ENCODE measurements at regions not wholly inside any gene's neighbourhood (a gene's known extent, or its start where the extent isn't known, plus 50 kb on each side); places are given as distances from the start of the nearest gene placed in this dataset.

DNA sequence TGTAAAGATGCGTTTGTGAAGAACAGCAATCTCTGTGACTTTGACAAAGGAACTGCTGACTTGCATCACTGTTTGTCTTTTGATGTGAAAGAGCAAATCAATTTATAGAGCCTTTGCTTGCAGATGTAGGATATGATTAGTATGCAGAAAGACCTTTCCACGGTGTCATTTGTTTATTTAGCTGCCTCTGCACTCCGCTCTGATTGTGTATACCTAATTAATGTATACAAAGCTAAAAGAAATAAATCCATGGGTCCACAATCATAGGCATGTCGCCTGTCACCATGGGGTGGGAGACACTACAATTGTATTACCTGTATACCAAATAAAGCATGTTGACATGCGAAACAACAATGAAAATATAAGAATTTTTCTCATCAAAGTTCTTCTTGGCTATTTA is 410.7 kb downstream of the MZT1 start:
- DNase-seq, result no peak

DNA sequence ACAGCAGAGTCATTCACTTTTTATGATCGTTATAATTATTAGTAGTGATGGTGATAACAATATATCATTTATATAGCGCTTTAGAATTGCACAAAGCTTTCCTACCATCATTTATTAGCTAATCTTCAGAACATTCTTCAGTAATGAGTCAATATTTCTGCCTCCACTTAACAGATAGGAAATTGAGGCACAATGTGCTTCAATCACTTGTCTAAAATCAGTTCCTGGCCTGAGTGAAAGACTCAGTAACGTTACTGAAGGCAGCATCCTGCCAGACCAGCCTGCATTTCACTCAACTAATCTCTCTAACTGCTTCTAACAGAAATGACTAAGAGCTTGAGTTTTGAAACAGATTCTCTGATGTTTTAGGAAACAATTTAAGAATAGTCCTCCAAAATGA is 412.1 kb downstream of the MZT1 start:
- no peak for DNase-seq

- no peak for DNase-seq
Measured at GRCh38 chr13:72314210-72314609, 413.2 kb downstream of the MZT1 start.

DNA sequence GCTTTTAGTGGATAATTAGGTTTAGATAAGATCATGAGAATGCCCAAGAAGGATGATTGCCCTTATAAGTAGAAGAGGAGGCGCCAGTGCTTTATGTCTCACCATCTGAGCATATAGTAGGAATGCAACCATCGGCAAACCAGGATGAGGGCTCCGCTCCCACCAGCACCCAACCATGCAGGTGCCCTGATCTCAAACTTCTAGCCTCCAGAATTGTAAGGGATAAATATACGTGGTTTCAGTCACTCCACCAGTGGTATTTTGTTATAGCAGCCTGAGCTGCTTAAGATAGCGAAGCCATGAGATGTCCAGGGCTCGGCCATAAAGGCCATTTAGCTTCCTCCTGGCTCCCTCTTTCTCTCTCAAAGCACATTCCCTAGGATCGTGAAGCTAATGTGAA is 413.9 kb downstream of the MZT1 start:
- DNase-seq, result no peak

DNA sequence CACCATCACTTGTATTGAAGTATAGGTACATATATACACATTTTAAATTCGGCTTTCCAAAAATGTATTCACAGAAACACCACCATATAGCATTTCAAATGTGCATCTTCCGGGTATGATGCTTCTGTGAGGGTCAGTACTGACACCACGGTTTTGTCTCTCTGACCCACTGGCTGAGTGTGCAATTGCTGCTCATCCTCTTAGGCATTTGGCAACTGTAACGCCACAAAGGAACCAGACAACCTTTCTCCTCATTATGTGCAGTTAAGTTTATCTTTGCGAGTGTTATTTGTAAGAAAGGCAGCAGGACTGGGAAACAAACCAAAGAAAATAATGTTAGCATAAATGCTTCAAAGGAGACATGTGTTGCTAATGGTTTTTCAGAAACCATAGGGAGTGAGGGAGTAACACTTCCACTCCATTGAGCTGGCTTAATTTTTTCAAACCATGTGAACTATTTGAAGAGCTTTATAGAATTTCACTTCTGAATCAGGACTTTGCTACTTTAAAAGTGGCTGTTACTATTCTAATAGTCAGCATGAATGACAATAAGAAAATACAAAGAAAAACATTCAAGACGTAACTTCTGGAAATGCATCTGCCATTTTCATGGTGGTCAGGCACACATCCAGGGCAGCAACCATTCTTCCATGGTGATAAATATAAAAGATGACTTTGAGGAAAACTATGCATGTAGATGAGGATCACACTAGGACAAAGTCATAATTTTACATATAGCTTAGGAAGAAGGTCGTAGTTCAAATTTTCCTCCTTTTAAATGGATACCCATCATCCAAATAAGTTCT is 423.3 kb downstream of the MZT1 start:
- DNase-seq, result no peak

DNA sequence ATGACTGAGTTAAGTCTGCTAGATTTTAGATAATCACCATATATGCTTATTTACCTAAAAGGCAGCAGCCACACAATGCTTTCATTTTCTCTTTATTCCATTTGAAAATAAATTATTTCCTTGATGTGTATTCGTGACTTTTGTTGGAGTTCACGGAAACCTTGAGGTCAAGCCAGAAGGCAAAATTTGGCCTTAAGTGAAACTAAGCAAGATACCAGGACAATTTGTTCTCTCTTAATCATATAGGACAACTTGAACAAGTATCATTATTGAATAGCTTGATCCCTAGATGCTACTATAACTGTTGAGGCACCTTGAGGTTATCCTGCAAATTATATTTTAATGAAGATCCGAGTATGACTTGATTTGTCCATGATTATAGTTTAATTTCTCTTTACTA is 429.2 kb upstream of the DACH1 start:
- DNase-seq, result no peak

DNA sequence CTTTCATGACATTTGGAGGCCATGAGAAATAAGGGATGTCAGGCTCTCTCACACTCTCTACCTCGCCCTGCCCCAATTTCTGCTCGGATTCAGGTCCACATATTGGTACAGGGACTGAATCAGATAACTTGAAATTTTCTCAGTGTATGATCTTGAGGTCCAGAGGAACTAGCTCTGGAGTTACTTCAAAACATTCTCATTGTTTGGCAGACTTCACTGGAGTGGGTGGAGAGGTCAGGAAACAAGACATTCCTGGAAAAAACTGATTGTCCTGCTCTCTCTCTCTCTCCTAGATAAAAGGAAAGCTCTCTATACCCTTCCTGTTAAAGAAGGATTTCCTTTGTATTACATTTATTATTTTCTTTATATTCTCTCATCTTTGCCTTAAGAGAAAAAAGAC is 428.1 kb upstream of the DACH1 start:
- DNase-seq, result no peak

DNA sequence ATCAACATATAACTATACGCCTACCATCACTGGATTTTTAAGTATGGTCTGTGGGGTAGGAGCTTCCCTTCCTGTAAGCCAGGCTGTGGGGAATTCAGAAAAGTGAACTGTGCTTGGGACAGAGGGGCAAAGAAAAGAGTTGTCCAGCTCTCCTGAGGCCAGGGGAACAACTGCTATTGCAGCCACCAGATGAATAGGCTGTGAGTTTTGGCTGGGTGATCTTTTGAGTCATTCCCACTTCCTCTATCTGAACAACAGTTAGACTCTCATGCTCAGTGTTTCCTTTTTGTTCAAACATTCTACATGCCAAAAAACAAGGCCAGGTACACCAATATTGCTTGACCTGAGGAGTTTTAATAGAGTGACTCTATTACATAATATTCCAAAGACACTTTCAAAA is 426.2 kb upstream of the DACH1 start:
- peak; percentile 26 for DNase-seq

DNA sequence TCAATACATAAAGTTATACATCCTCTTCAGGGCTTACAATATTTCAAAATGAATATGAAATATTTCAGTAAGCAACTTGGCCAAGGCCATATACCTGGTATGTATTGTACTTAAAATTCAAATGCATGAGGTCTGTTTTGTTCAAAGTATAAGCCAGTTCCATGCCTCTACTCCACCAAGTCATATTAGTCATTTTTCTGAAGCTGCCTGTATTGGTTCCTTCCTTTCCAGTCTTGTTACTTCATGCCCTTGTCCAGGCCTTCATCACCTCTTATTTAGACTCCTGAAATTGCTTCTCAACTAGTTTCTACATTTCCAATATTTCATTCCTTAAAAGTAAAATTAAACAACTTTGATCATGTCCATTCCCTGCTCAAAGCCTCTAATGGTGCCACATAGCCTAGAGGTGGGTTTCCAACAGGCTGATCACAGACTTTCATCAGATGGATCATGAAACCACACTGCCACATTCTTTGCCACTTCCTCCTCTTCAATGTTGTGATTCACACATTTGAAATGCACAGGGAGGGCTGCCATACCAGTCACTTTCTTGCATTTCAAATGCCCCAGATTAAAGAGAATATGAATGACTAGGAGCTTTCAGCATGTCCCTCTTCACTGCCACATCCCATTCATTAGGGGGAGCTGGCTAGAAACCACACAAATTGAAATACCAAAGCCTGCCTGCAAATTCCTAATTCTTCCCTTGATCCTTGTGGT is 424.1 kb upstream of the DACH1 start:
- DNase-seq, result peak; percentile 63

GRCh38 chr13:72286421-72286820 is 419.4 kb upstream of the DACH1 start:
- DNase-seq, result no peak

GRCh38 chr13:72284791-72285190 is 417.8 kb upstream of the DACH1 start:
- DNase-seq, result no peak

- DNase-seq, result no peak
Measured at GRCh38 chr13:72261732-72262131, 394.7 kb upstream of the DACH1 start.

GRCh38 chr13:72259528-72259927 is 392.5 kb upstream of the DACH1 start:
- DNase-seq, result peak; percentile 35

GRCh38 chr13:72258340-72258981 is 391.5 kb upstream of the DACH1 start:
- no peak for DNase-seq

- no peak for DNase-seq
Measured at GRCh38 chr13:72255908-72256307, 388.9 kb upstream of the DACH1 start.

DNA sequence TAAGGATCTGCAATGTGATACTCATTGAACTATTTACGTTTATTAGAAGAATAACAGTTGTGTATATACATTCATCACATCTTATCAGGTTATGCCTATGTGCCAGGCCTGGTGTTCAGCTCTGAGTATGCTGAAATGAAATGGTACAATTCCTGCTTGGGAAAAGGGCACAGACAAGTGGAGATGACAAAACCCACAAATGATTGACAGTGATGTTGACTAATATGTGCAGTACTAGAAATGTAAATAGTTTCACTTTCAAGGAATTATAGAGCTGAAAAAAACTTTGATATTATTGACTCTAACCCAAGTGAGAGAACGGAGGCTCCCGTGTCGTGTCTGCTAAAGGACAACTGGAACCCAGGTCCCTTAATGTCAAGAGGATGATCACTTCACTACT is 386.8 kb upstream of the DACH1 start:
- DNase-seq, result no peak

- DNase-seq, result no peak
Measured at GRCh38 chr13:72246396-72246795, 379.4 kb upstream of the DACH1 start.

- no peak for DNase-seq
Measured at GRCh38 chr13:72244788-72245187, 377.8 kb upstream of the DACH1 start.

DNA sequence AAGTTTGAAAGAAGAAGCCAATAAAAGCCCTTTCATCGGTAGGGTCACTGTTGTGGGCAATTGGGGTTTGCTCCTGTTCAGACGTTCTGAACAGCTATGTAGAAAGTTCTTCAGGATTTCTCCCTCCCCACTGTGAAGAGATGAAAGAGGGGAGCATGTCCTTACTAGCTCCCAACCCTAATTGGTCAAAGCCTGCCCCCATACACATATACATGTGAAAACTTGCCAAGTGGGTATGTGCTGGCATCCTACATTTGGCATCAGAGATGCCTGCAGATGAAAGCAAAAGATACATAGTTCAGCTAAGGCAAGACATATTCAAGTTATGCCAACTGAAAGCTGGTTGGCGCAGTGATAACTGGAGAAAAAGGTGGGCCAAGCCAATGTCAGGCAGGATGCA is 363.1 kb upstream of the DACH1 start:
- DNase-seq, result no peak

DNA sequence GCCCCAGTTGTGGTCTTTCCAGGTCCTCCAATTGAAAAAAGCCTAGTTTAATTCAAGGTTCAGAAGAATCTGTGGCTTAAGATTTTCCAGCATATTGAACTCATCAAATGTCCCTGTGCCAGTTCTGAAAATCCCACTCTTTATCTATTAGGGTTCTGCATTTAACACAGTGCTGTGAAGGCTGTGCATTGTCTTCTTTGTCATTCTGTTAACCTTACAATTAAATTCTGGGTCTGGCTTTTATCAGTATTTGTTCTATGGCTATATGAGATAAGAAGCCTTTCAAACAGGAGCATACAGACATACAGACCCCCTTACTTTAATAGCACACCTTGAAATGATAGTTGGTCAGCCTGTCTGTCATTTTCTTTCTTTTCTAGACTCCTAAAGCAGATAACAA is 362.1 kb upstream of the DACH1 start:
- no peak for DNase-seq

DNA sequence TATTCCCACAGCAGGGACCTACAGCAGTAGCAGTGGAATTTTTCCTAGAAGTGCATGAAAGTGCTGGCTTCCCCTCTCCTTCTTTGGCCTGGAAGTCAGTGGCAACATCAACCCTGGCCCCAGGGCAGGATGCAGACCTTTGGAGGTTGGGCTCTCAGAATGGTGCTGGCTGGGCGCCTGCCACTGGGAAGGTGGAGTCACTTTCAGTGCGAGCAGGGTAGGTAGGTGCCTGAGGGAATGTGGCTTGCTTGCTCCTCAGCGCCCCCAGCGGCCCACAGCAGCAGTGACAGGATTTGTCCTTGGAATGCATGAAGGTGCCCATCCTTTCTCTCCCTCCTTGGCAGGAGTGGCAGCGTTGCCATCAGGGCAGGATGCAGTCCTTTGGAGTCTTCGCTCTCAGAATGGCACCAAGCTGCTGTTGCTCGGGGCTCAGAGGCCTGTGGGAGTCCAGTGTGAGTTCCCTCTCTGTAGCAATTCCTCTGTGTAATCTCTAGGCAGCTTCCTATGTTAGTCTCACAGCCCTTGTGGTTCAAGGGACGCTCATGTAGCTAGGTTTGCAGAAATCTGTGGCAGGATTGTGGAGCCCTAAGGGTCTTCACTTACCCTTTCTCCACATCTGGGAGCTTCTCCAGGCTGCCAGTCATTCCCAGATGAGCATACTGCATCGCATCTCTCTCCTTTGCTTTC is 354.4 kb upstream of the DACH1 start:
- no peak for DNase-seq

GRCh38 chr13:72218966-72219365 is 352.0 kb upstream of the DACH1 start:
- DNase-seq, result peak; percentile 52

GRCh38 chr13:72217142-72217541 is 350.1 kb upstream of the DACH1 start:
- DNase-seq, result no peak

All from MV-4-11 (cell line).